BLaER1 treated with 17β-estradiol and CSF1 and Interleukin-3, amounts not matched to agents 10 nM and 100 nM (cell line): ENCODE measurements at regions not wholly inside any gene's neighbourhood (a gene's known extent, or its start where the extent isn't known, plus 50 kb on each side); places are given as distances from the start of the nearest gene placed in this dataset.
A peak's percentile ranks its signal among the peaks of the same experiment; 100 is the strongest.

Experiments
- H3K27ac ChIP-seq, 11 experiments: shearing (Covaris generic); formaldehyde crosslinking; 2 replicates each; pipeline ENCODE4 v1.8.1; 2022
- H3K27me3 ChIP-seq, 11 experiments: shearing (Covaris generic); formaldehyde crosslinking; 2 replicates each; pipeline ENCODE4 v1.8.1; 2022
- H3K36me3 ChIP-seq, 11 experiments: shearing (Covaris generic); formaldehyde crosslinking; 2 replicates each; pipeline ENCODE4 v1.8.1; 2022
- H3K4me1 ChIP-seq, 10 experiments: shearing (Covaris generic); formaldehyde crosslinking; 2 replicates each; pipeline ENCODE4 v1.8.1; 2022
- H3K4me2 ChIP-seq, 11 experiments: shearing (Covaris generic); formaldehyde crosslinking; 2 replicates each; pipeline ENCODE4 v1.8.1; 2022
- H3K4me3 ChIP-seq, 10 experiments: shearing (Covaris generic); formaldehyde crosslinking; 2 replicates each; pipeline ENCODE4 v1.8.1; 2022
- H3K9ac ChIP-seq, 11 experiments: shearing (Covaris generic); formaldehyde crosslinking; 2 replicates each; pipeline ENCODE4 v1.8.1; 2022
- H3K9me3 ChIP-seq, 11 experiments: shearing (Covaris generic); formaldehyde crosslinking; replicated peaks in 1 of 11; 2 replicates each; pipeline ENCODE4 v1.8.1; 2022
- H4K20me1 ChIP-seq, 11 experiments: shearing (Covaris generic); formaldehyde crosslinking; 2 replicates each; pipeline ENCODE4 v1.8.1; 2022
- Cebpa-rat ChIP-seq, 11 experiments: shearing (Covaris generic); IDR thresholded peaks; 2 replicates each; pipeline ENCODE4 v1.8.1; 2022

GRCh38 chr15:88375234-88375927, 91.8 kb downstream of the MRPL46 start:
- Histone ChIP-seq H3K4me3 (no peak overlapping the region), H3K27me3 (no peaks in the 10 kb centered on the region), H3K36me3 (no peaks in the 10 kb centered on the region), H3K4me2 (peak overlapping the region in 5 of 11 experiments; percentile 5 to 26 (median 20); a peak in 6 of 22 replicates), H3K4me1 (peaks cover 0 to 9% (median 2%) of the 10 kb centered on the region in 10 experiments; a peak in 6 of 20 replicates), H4K20me1 (no peaks in the 10 kb centered on the region), H3K9ac (no peak overlapping the region), H3K27ac (no peak overlapping the region; a peak in 1 of 22 replicates), H3K9me3 (peaks cover 0 to 14% (median 0%) of the 10 kb centered on the region in 11 experiments; a peak in 3 of 22 replicates)
- no peak for TF ChIP-seq Cebpa-rat (IDR thresholded peaks at IDR 0.05)

GRCh38 chr15:88365124-88365523, 102.1 kb downstream of the MRPL46 start:
- Histone ChIP-seq H3K27me3 (no peaks in the 10 kb centered on the region), H3K36me3 (no peaks in the 10 kb centered on the region), H3K4me2 (0 out of 22 replicates have a peak overlapping the region, but pooled peaks of 1 of the 11 experiments have one; percentile 21), H3K9ac (no peak overlapping the region), H3K4me3 (no peak overlapping the region), H4K20me1 (no peaks in the 10 kb centered on the region), H3K4me1 (peaks cover 0 to 10% (median 5%) of the 10 kb centered on the region in 10 experiments; a peak in 8 of 20 replicates), H3K27ac (no peak overlapping the region), H3K9me3 (0 out of 22 replicates have a peak, but pooled peaks cover 0 to 3% (median 0%) of the 10 kb centered on the region in 11 experiments)
- TF ChIP-seq Cebpa-rat (IDR thresholded peaks at IDR 0.05) = no peak

DNA sequence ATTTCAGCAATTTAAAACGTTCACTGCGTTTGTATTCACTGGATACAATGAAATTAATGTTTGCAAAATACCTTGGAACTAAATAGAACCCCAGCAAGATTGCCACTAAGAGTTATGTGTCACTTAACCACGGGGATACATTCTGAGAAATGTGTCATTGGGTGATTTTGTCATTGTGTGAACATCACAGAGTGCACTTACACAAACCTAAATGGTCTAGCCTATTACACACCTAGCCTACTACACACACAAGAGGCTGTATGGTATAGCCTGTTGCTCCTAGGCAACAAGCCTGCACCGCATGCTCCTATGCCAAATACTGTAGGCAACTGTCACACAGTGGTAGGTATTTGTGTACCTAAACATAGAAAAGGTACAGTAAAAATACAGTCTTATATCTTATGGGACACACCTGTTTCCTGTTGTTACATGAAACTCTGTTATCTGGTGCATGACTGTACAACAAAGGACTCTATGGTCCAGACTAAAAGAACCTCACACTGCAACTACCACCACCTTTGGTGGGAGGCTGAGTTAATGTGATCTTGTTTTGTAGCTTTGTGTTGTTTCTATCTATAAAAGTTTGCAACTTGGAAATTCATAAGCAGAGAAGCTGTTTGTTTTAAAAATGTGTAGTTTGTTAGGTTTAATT, 92.2 kb upstream of the NTRK3 start:
- Histone ChIP-seq H3K9me3 (peaks cover 23 to 29% (median 26%) of the 10 kb centered on the region in 11 experiments), H3K4me2 (peak overlapping the region in 3 of 11 experiments; percentile 11 to 29 (median 25); a peak in 5 of 22 replicates), H3K4me3 (no peak overlapping the region), H3K36me3 (no peaks in the 10 kb centered on the region), H3K4me1 (peaks cover 0 to 7% (median 0%) of the 10 kb centered on the region in 10 experiments; a peak in 2 of 20 replicates), H3K27me3 (no peaks in the 10 kb centered on the region), H3K9ac (no peak overlapping the region), H3K27ac (no peak overlapping the region), H4K20me1 (no peaks in the 10 kb centered on the region)
- no peak for TF ChIP-seq Cebpa-rat (IDR thresholded peaks at IDR 0.05)

- Histone ChIP-seq H4K20me1 (no peaks in the 10 kb centered on the region), H3K27me3 (no peaks in the 10 kb centered on the region), H3K4me1 (peaks cover 0 to 7% (median 0%) of the 10 kb centered on the region in 10 experiments; a peak in 2 of 20 replicates), H3K27ac (no peak overlapping the region), H3K9ac (no peak overlapping the region), H3K4me3 (no peak overlapping the region), H3K36me3 (no peaks in the 10 kb centered on the region), H3K4me2 (no peak overlapping the region), H3K9me3 (peaks cover 0 to 2% (median 0%) of the 10 kb centered on the region in 11 experiments; a peak in 2 of 22 replicates)
- TF ChIP-seq Cebpa-rat (IDR thresholded peaks at IDR 0.05) = no peak
Measured at GRCh38 chr15:88345962-88346361, 89.4 kb upstream of the NTRK3 start.

DNA sequence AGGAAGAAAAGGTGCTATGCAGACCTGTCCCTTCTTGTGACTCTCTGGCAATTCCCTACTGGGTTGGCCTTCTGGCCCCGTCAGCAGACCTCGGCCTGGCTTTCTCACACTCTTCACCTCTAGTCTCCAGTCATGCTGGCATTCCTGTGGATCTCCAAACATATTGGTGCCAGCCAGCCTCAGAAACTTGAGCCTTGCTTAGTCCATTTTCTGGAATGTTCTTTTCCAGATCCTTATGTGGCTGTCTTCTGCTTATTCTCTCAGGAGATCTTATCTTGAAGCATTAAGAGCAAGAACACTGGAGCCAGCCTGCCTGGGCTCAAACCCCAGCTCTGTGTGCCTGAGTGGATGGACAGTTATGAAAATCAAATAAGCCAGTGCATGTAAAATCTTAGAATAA, 88.2 kb upstream of the NTRK3 start:
- Histone ChIP-seq H4K20me1 (no peaks in the 10 kb centered on the region), H3K4me2 (no peak overlapping the region), H3K4me3 (no peak overlapping the region), H3K9me3 (peaks cover 0 to 2% (median 0%) of the 10 kb centered on the region in 11 experiments; a peak in 1 of 22 replicates), H3K36me3 (no peaks in the 10 kb centered on the region), H3K4me1 (peaks cover 0 to 7% (median 0%) of the 10 kb centered on the region in 10 experiments; a peak in 2 of 20 replicates), H3K27ac (no peak overlapping the region), H3K9ac (no peak overlapping the region), H3K27me3 (no peaks in the 10 kb centered on the region)
- no peak for TF ChIP-seq Cebpa-rat (IDR thresholded peaks at IDR 0.05)

GRCh38 chr15:88342666-88343065, 86.1 kb upstream of the NTRK3 start:
- TF ChIP-seq Cebpa-rat (IDR thresholded peaks at IDR 0.05) = no peak

DNA sequence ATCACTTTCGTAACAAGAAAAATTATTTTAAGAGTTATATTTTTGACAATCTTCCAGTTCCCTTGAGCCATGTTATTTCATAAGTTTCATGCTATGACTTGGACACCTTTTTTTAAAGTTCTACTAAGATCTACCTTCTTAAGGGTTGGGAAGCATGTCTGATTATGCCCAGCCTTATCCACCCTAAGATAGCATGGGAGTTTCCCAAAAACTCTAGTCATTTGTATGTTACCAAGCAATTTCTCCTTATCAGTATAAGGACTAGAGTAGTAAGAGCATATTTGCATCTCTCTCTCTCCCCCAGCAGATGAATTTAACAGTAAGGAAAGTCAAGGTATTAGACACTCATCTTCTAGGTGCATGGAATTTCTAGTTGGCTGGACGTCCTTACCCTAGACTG, 85.1 kb upstream of the NTRK3 start:
- H3K9ac ChIP-seq = no peak overlapping the region
- H3K27ac ChIP-seq = no peak overlapping the region
- no peak overlapping the region for H3K4me2 ChIP-seq
- H3K27me3 ChIP-seq = no peaks in the 10 kb centered on the region
- H3K4me3 ChIP-seq = no peak overlapping the region
- H3K4me1 ChIP-seq = no peaks in the 10 kb centered on the region
- no peaks in the 10 kb centered on the region for H3K36me3 ChIP-seq
- peaks cover 0 to 2% (median 0%) of the 10 kb centered on the region in 11 experiments; a peak in 1 of 22 replicates for H3K9me3 ChIP-seq
- no peak for TF ChIP-seq Cebpa-rat (IDR thresholded peaks at IDR 0.05)
- H4K20me1 ChIP-seq = no peaks in the 10 kb centered on the region

More at GRCh38 chr15:88342666-88343065, 86.1 kb upstream of the NTRK3 start:
- no peak overlapping the region for H3K27ac ChIP-seq
- H3K4me1 ChIP-seq = no peaks in the 10 kb centered on the region
- no peaks in the 10 kb centered on the region for H4K20me1 ChIP-seq
- H3K4me2 ChIP-seq = no peak overlapping the region
- H3K4me3 ChIP-seq = no peak overlapping the region
- H3K9ac ChIP-seq = no peak overlapping the region
- no peaks in the 10 kb centered on the region for H3K36me3 ChIP-seq
- peaks cover 0 to 2% (median 0%) of the 10 kb centered on the region in 11 experiments; a peak in 1 of 22 replicates for H3K9me3 ChIP-seq
- H3K27me3 ChIP-seq = no peaks in the 10 kb centered on the region

- no peaks in the 10 kb centered on the region for H3K27me3 ChIP-seq
- no peaks in the 10 kb centered on the region for H3K4me1 ChIP-seq
- no peak overlapping the region for H3K9ac ChIP-seq
- no peaks in the 10 kb centered on the region for H3K36me3 ChIP-seq
- no peak overlapping the region for H3K27ac ChIP-seq
- no peaks in the 10 kb centered on the region for H4K20me1 ChIP-seq
- H3K4me3 ChIP-seq = no peak overlapping the region
- no peak for TF ChIP-seq Cebpa-rat (IDR thresholded peaks at IDR 0.05)
- H3K4me2 ChIP-seq = no peak overlapping the region
- H3K9me3 ChIP-seq = peaks cover 0 to 2% (median 0%) of the 10 kb centered on the region in 11 experiments; a peak in 1 of 22 replicates
Measured at GRCh38 chr15:88341006-88341405, 84.5 kb upstream of the NTRK3 start.

DNA sequence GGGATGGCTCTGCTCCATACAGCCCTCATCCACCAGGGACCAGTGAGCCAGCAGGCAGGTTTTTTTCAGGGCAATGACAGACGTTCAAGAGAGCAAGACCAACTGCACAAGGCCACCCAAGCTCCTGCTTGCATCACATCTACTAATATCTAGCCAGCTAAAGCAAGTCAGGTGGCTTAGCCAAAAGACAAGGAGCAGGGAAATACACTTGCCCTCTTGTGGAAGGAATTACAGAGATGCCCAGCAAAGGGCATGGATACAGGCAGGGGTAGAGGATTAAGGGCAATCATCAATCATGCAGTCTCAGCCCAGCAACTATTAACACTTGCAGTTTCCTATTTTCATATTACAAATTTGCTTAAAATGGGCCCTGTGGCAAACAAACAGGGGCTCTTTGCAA, 81.5 kb upstream of the NTRK3 start:
- Histone ChIP-seq H3K4me1 (no peaks in the 10 kb centered on the region), H3K27me3 (no peaks in the 10 kb centered on the region), H3K27ac (no peak overlapping the region), H4K20me1 (no peaks in the 10 kb centered on the region), H3K4me2 (no peak overlapping the region), H3K36me3 (no peaks in the 10 kb centered on the region), H3K9me3 (no peaks in the 10 kb centered on the region), H3K9ac (no peak overlapping the region), H3K4me3 (no peak overlapping the region)
- TF ChIP-seq Cebpa-rat (IDR thresholded peaks at IDR 0.05) = no peak
